ENCODE measurements at regions not wholly inside any gene's neighbourhood (a gene's known extent, or its start where the extent isn't known, plus 50 kb on each side); places are given as distances from the start of the nearest gene placed in this dataset.

DNA sequence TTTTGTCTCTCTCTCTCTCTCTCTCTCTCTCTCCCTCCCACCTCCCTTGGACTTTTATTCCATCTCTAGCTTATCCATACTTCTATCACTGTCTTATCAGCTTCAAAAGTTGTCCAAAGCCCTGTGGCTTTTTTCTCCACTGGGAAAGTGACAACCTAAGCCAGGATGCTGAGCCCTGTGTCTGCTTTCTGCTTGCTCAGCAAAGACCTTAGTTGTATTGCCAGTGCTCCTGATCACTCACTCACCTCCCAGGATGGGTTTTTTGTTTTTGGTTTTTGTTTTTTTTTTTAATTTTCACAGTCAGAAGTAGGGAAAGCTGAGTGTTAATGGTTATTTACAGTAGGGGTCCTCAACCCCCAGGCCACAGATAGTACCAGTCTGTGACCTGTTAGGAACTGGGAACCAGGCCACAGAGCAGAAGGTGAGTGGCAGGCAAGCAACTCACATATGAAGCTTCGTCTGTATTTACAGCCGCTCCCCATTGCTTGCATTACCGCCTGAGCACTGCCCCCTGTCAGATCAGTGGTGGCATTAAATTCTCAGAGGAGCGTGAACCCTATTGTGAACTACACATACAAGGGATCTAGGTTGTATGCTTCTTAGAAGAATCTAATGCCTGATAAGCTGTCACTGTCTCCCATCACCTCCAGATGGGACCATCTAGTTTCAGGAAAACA, 125.0 kb upstream of the ID4 start:
- Histone ChIP-seq H4K20me1 (replicated peaks; ENCODE audit: control insufficient read depth, extremely low read depth, insufficient read depth, low read length) (no peaks in the 10 kb centered on the region), H3K4me3 (replicated peaks in 1 of 3; ENCODE audit: insufficient read depth in 1 of 3, low read depth in 1 of 3, low read length in 3 of 3) (no peak overlapping the region), H3K4me1 (ENCODE audit: control insufficient read depth, extremely low read depth, insufficient read depth, low read length) (no peaks in the 10 kb centered on the region), H3K9ac (replicated peaks; ENCODE audit: extremely low read depth, insufficient read depth, low read length) (no peak overlapping the region), H3K9me1 (replicated peaks; ENCODE audit: control insufficient read depth, extremely low read depth, insufficient read depth, low read length) (no peaks in the 10 kb centered on the region), H3K79me2 (ENCODE audit: control insufficient read depth, insufficient read depth, low read length) (no peaks in the 10 kb centered on the region), H3K27me3 (ENCODE audit: control insufficient read depth in 2 of 2, insufficient read depth in 2 of 2, low read length in 2 of 2) (no peaks in the 10 kb centered on the region), H3K4me2 (ENCODE audit: insufficient read depth, low read length) (no peak overlapping the region), H3K27ac (ENCODE audit: insufficient read depth, low read depth, low read length) (no peak overlapping the region), H3K36me3 (ENCODE audit: control insufficient read depth in 2 of 2, extremely low read depth in 1 of 2, insufficient read depth in 2 of 2, low read length in 2 of 2) (no peaks in the 10 kb centered on the region), H3K9me3 (replicated peaks; ENCODE audit: control insufficient read depth, insufficient read depth, low read length) (no peaks in the 10 kb centered on the region), H2AFZ (ENCODE audit: low read depth, low read length) (no peak overlapping the region)
- no peak for FAIRE-seq
- dilution Hi-C loops (cut with MboI; ENCODE audit: extremely low pct_ligation_motif_present, low sequenced_read_pairs) (no loop called here), intact Hi-C loops (cut with micrococcal nuclease) (no loop called here)
- no TSS peak for BruUV-seq (replicated peaks)
- CTCF ChIA-PET: no interaction called here
- TF ChIP-seq, protein P1, sequence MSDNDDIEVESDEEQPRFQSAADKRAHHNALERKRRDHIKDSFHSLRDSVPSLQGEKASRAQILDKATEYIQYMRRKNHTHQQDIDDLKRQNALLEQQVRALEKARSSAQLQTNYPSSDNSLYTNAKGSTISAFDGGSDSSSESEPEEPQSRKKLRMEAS (IDR thresholded peaks at IDR 0.05; ENCODE audit: insufficient read depth, insufficient read length): no peak
- TF ChIP-seq FOS (IDR thresholded peaks at IDR 0.05; ENCODE audit: borderline replicate concordance, insufficient read depth, low read length) (no peak), JUN (IDR thresholded peaks at IDR 0.05; ENCODE audit: borderline replicate concordance, insufficient read depth, insufficient read length, low read depth) (no peak), MYC (IDR thresholded peaks at IDR 0.05; ENCODE audit: low read depth, low read length) (no peak), GATA2 (IDR thresholded peaks at IDR 0.05; ENCODE audit: insufficient read depth, insufficient read length, low read depth, low read length) (no peak), POLR2AphosphoS5 (IDR thresholded peaks at IDR 0.05; ENCODE audit: insufficient read depth, low read depth, low read length) (no peak), EZH2 (IDR thresholded peaks at IDR 0.05; ENCODE audit: borderline replicate concordance, low read depth, low read length, severe bottlenecking) (no peak), POLR2A (IDR thresholded peaks at IDR 0.05; ENCODE audit: low read depth, low read length) (no peak)
- TF ChIP-seq, protein P2, sequence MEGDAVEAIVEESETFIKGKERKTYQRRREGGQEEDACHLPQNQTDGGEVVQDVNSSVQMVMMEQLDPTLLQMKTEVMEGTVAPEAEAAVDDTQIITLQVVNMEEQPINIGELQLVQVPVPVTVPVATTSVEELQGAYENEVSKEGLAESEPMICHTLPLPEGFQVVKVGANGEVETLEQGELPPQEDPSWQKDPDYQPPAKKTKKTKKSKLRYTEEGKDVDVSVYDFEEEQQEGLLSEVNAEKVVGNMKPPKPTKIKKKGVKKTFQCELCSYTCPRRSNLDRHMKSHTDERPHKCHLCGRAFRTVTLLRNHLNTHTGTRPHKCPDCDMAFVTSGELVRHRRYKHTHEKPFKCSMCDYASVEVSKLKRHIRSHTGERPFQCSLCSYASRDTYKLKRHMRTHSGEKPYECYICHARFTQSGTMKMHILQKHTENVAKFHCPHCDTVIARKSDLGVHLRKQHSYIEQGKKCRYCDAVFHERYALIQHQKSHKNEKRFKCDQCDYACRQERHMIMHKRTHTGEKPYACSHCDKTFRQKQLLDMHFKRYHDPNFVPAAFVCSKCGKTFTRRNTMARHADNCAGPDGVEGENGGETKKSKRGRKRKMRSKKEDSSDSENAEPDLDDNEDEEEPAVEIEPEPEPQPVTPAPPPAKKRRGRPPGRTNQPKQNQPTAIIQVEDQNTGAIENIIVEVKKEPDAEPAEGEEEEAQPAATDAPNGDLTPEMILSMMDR (IDR thresholded peaks at IDR 0.05; ENCODE audit: extremely low read depth in 1 of 2, insufficient read depth in 1 of 2, low read depth in 1 of 2, low read length in 2 of 2): no peak
- POLR2A ChIA-PET: no interaction called here
- no peak for DNase-seq (ENCODE audit: low read depth, low spot score)

All from endothelial cell of umbilical vein (primary cell).